Spleen (tissue), 7 donors: ENCODE measurements at regions not wholly inside any gene's neighbourhood (a gene's known extent, or its start where the extent isn't known, plus 50 kb on each side); places are given as distances from the start of the nearest gene placed in this dataset.

Experiments used
- CTCF ChIP-seq, 11 experiments: fragments of 200-600 bp in 7 of 11; fragments of 450-650 bp in 4 of 11; sonication (generic) in 4 of 11; IDR thresholded peaks in 8 of 11; conservative IDR thresholded peaks in 3 of 11; 1 replicate in 7 of 11; 2 replicates in 4 of 11; pipeline versions ENCODE4 v1.4.0 to v1.8.0; 2016 to 2021; ENCODE audit warnings: antibody characterized with exemption in 11 of 11, inconsistent platforms in 4 of 11, mild to moderate bottlenecking in 1 of 11
- POLR2AphosphoS5 ChIP-seq, 3 donors: sonication (generic); formaldehyde crosslinking; IDR thresholded peaks; one replicate each; pipeline ENCODE4 v1.5.1; 2017; ENCODE audit warnings: antibody characterized with exemption in 3 of 3
- donor health status: DM: no; HTN: no; CAD: no; lungs with moderate emphysema.
- donor health status: DM: no; HTN: no; CAD: no.
- donor health status: DM: no; HTN: no; CAD: no.

DNA sequence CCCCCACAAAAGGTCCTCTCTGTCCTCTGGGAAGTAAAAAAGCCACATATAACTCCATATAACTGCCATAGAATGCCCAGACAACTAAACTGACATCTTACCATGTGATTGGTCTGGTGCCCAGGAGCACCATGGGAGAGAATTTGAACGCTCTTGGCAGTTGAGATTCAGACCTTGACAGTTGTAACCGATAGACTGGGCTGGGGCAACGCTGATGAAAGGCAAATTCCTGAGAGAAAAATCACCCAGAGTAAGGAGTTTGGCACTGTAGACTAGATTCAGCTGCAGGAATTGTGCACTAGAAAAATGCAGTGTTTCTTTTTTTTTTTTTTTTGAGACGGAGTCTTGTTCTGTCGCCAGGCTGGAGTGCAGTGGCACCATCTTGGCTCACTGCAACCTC lies 240.5 kb downstream of the SOX2 start:
- TF ChIP-seq CTCF (IDR thresholded peaks at IDR 0.05 in 8 of 11, conservative IDR thresholded peaks at IDR 0.05 in 3 of 11) = no peak
- TF ChIP-seq POLR2AphosphoS5 (IDR thresholded peaks at IDR 0.05) = no peak
